ENCODE measurements at regions not wholly inside any gene's neighbourhood (a gene's known extent, or its start where the extent isn't known, plus 50 kb on each side); places are given as distances from the start of the nearest gene placed in this dataset.

GRCh38 chr3:721086-721485 is 371.7 kb upstream of the CNTN6 start:
- TF ChIP-seq EZH2phosphoT487 (IDR thresholded peaks at IDR 0.05; ENCODE audit: insufficient read depth, low read depth) (no peak), EZH2 (IDR thresholded peaks at IDR 0.05; ENCODE audit: insufficient read depth, poor library complexity, severe bottlenecking) (no peak)
